Large intestine (tissue), 3 donors: ENCODE measurements at regions not wholly inside any gene's neighbourhood (a gene's known extent, or its start where the extent isn't known, plus 50 kb on each side); places are given as distances from the start of the nearest gene placed in this dataset.

Experiments
- DNase-seq, 2 donors: peaks; one replicate each; pipeline versions ENCODE4 v3.0.0 to v3.0.0-alpha.2; 2013
- H3K27ac ChIP-seq: one replicate; pipeline ENCODE4 v1.5.1; 2013; ENCODE audit warnings: low read length
- H3K27me3 ChIP-seq: 2 replicates; pipeline ENCODE4 v1.6.1; 2013; ENCODE audit warnings: low read length; ENCODE audit not compliant: control insufficient read depth, insufficient read depth
- H3K36me3 ChIP-seq: 2 replicates; pipeline ENCODE4 v1.6.1; 2013; ENCODE audit warnings: low read length; ENCODE audit not compliant: control insufficient read depth, insufficient read depth
- H3K4me1 ChIP-seq: one replicate; pipeline ENCODE4 v1.6.1; 2013; ENCODE audit warnings: low read length; ENCODE audit not compliant: control insufficient read depth, insufficient read depth
- H3K4me3 ChIP-seq: one replicate; pipeline ENCODE4 v1.5.1; 2013; ENCODE audit warnings: low read length
- H3K9me3 ChIP-seq: one replicate; pipeline ENCODE4 v1.6.1; 2013; ENCODE audit warnings: mild to moderate bottlenecking, low read depth, low read length, moderate library complexity; ENCODE audit not compliant: control insufficient read depth
- WGBS: methylation state at CpG from one replicate; pipeline ENCODE4 v1.1.5; 2013; ENCODE audit warnings: low lambda C conversion rate; ENCODE audit not compliant: insufficient coverage; 5-methylcytosine and 5-hydroxymethylcytosine counted together

GRCh38 chr3:5826467-5826866, 639.0 kb downstream of the EDEM1 start:
- DNase-seq = no peak
- no peak overlapping the region for H3K27ac ChIP-seq
- WGBS = 100% methylated on average over 1 of the region's 2 CpGs

GRCh38 chr3:5828251-5828650, 640.7 kb downstream of the EDEM1 start:
- H3K9me3 ChIP-seq = no peaks in the 10 kb centered on the region
- H3K27me3 ChIP-seq = no peaks in the 10 kb centered on the region
- no peak overlapping the region for H3K27ac ChIP-seq
- no peaks in the 10 kb centered on the region for H3K4me1 ChIP-seq
- H3K36me3 ChIP-seq = no peaks in the 10 kb centered on the region
- no CpG with 5 or more reads among the region's 2 CpGs for WGBS
- no peak overlapping the region for H3K4me3 ChIP-seq
- no peak for DNase-seq

More at GRCh38 chr3:5826467-5826866, 639.0 kb downstream of the EDEM1 start:
- Histone ChIP-seq H3K4me3 (no peak overlapping the region), H3K36me3 (no peaks in the 10 kb centered on the region), H3K9me3 (no peaks in the 10 kb centered on the region), H3K4me1 (no peaks in the 10 kb centered on the region), H3K27me3 (no peaks in the 10 kb centered on the region)

- Histone ChIP-seq H3K27me3 (no peaks in the 10 kb centered on the region), H3K27ac (no peak overlapping the region), H3K4me3 (no peak overlapping the region), H3K9me3 (no peaks in the 10 kb centered on the region), H3K4me1 (no peaks in the 10 kb centered on the region), H3K36me3 (no peaks in the 10 kb centered on the region)
- no CpG with 5 or more reads among the region's 3 CpGs for WGBS
- DNase-seq = no peak
Measured at GRCh38 chr3:5840056-5840455, 652.5 kb downstream of the EDEM1 start.

- Histone ChIP-seq H3K27ac (no peak overlapping the region), H3K36me3 (no peaks in the 10 kb centered on the region), H3K9me3 (no peaks in the 10 kb centered on the region), H3K27me3 (no peaks in the 10 kb centered on the region), H3K4me1 (no peaks in the 10 kb centered on the region), H3K4me3 (no peak overlapping the region)
- WGBS = 100% methylated on average over 1 of the region's 2 CpGs
- no peak for DNase-seq
Measured at GRCh38 chr3:5841599-5841998, 654.1 kb downstream of the EDEM1 start.

- DNase-seq = no peak
- Histone ChIP-seq H3K4me3 (no peak overlapping the region), H3K36me3 (no peaks in the 10 kb centered on the region), H3K27ac (no peak overlapping the region), H3K27me3 (no peaks in the 10 kb centered on the region), H3K4me1 (no peaks in the 10 kb centered on the region), H3K9me3 (no peaks in the 10 kb centered on the region)
- WGBS = no CpG with 5 or more reads among the region's 1 CpG
Measured at GRCh38 chr3:5846261-5846660, 658.8 kb downstream of the EDEM1 start.

- Histone ChIP-seq H3K9me3 (no peaks in the 10 kb centered on the region), H3K36me3 (no peaks in the 10 kb centered on the region), H3K4me1 (no peaks in the 10 kb centered on the region), H3K27me3 (no peaks in the 10 kb centered on the region), H3K4me3 (no peak overlapping the region), H3K27ac (no peak overlapping the region)
- 80% methylated on average over 1 of the region's 3 CpGs for WGBS
- no peak for DNase-seq
Measured at GRCh38 chr3:5861151-5861550, 673.6 kb downstream of the EDEM1 start.

- Histone ChIP-seq H3K4me1 (no peaks in the 10 kb centered on the region), H3K9me3 (no peaks in the 10 kb centered on the region), H3K27ac (no peak overlapping the region), H3K4me3 (no peak overlapping the region), H3K36me3 (no peaks in the 10 kb centered on the region), H3K27me3 (no peaks in the 10 kb centered on the region)
- WGBS = no CpG with 5 or more reads among the region's 2 CpGs
- DNase-seq = no peak
Measured at GRCh38 chr3:5874931-5875341, 687.4 kb downstream of the EDEM1 start.

- no peaks in the 10 kb centered on the region for H3K27me3 ChIP-seq
- no peak for DNase-seq
- no peaks in the 10 kb centered on the region for H3K9me3 ChIP-seq
- no peak overlapping the region for H3K4me3 ChIP-seq
- no peak overlapping the region for H3K27ac ChIP-seq
- 90% methylated on average over 3 of the region's 3 CpGs for WGBS
- H3K36me3 ChIP-seq = no peaks in the 10 kb centered on the region
- no peaks in the 10 kb centered on the region for H3K4me1 ChIP-seq
Measured at GRCh38 chr3:5888851-5889250, 701.3 kb downstream of the EDEM1 start.

GRCh38 chr3:5889374-5889773, 701.9 kb downstream of the EDEM1 start:
- 66% methylated on average over 2 of the region's 3 CpGs for WGBS
- no peaks in the 10 kb centered on the region for H3K36me3 ChIP-seq
- H3K9me3 ChIP-seq = no peaks in the 10 kb centered on the region
- no peak overlapping the region for H3K27ac ChIP-seq
- no peak overlapping the region for H3K4me3 ChIP-seq
- no peaks in the 10 kb centered on the region for H3K4me1 ChIP-seq
- H3K27me3 ChIP-seq = no peaks in the 10 kb centered on the region
- no peak for DNase-seq

GRCh38 chr3:5891711-5892110, 704.2 kb downstream of the EDEM1 start:
- no peak overlapping the region for H3K27ac ChIP-seq
- no peaks in the 10 kb centered on the region for H3K27me3 ChIP-seq
- no CpG with 5 or more reads among the region's 4 CpGs for WGBS
- no peak for DNase-seq
- H3K9me3 ChIP-seq = no peaks in the 10 kb centered on the region
- H3K4me3 ChIP-seq = no peak overlapping the region
- no peaks in the 10 kb centered on the region for H3K4me1 ChIP-seq
- no peaks in the 10 kb centered on the region for H3K36me3 ChIP-seq

GRCh38 chr3:5898106-5898505, 710.6 kb downstream of the EDEM1 start:
- Histone ChIP-seq H3K4me3 (no peak overlapping the region), H3K36me3 (no peaks in the 10 kb centered on the region), H3K27ac (no peak overlapping the region), H3K27me3 (no peaks in the 10 kb centered on the region), H3K9me3 (no peaks in the 10 kb centered on the region), H3K4me1 (no peaks in the 10 kb centered on the region)
- WGBS = 71% methylated on average over 1 of the region's 2 CpGs
- no peak for DNase-seq
